ENCODE measurements at regions not wholly inside any gene's neighbourhood (a gene's known extent, or its start where the extent isn't known, plus 50 kb on each side); places are given as distances from the start of the nearest gene placed in this dataset.
"Not testable (repeated sequence)": the region's sequence is repeated elsewhere in the genome, so short reads cannot be mapped to it uniquely, and the experiment has no call there.

DNA sequence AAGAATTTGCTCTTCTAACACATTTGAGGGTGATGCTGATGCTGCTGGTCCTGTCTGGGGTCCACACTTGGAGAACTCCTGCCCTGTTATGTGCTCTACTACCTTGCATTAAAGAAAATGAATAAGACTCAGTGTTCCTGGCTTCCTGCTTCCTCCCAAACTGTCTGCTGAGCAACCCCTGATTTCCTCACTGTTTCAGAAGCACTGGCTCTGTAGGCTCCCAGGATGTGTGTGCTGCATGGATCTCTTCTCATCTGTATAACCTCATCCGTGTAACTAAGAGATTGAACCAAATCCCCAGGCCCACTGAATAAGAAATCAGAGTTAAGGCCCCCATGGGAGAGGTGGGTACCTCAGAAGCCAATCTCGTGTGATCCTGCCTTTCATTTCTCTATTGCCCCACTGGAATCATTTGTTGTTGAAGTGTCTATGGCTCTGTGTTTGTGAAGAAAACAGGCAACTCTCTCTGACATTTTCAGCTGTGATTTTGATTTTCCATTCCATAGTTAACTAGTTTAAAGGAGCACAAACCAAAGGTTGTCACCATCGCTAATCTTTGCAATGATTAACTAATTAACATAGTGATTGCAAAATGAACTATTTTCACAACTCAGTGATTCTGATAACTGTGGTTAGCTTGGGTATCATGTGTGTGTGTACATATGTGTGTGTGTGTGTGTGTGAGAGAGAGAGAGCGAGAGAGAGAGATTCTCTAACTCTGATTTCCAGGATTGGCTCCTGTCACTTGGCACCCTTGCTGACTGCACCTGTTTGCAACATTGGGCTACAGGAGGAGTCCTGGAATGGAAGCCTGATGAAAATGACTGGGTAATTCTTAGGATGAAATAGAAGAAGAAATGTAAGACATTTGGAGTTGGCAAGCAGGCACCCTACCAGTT lies 196.2 kb downstream of the SLC38A4 start:
- WGBS (ENCODE audit: insufficient coverage), result 100% methylated on average over 1 of the region's 4 CpGs
- ChIA-PET CTCF (no interaction called here), POLR2A (no interaction called here)
- H3K4me1 ChIP-seq (ENCODE audit: control extremely low read depth in 1 of 4, control insufficient read depth in 4 of 4, insufficient read depth in 4 of 4, low read length in 3 of 4), result no peaks in the 10 kb centered on the region
- DNase-seq, result no peak
- peaks cover 0 to 9% (median 0%) of the 10 kb centered on the region in 5 experiments for H3K9me3 ChIP-seq (ENCODE audit: control extremely low read depth in 1 of 5, control insufficient read depth in 4 of 5, insufficient read depth in 2 of 5, low read depth in 1 of 5, low read length in 4 of 5)
- H3K27ac ChIP-seq (ENCODE audit: insufficient read depth in 1 of 2, low read depth in 1 of 2, low read length in 2 of 2, poor library complexity in 1 of 2, severe bottlenecking in 2 of 2), result no peak overlapping the region
- no peak overlapping the region for H3K4me3 ChIP-seq (ENCODE audit: control insufficient read depth in 1 of 7, extremely low read depth in 1 of 7, insufficient read depth in 4 of 7, low read depth in 2 of 7, low read length in 6 of 7)
- H3K27me3 ChIP-seq (replicated peaks in 2 of 5; ENCODE audit: control insufficient read depth in 4 of 5, insufficient read depth in 5 of 5, low read length in 4 of 5), result no peaks in the 10 kb centered on the region
- H3K36me3 ChIP-seq (ENCODE audit: control insufficient read depth in 4 of 4, insufficient read depth in 4 of 4, low read length in 3 of 4), result peaks cover 0 to 3% (median 0%) of the 10 kb centered on the region in 4 experiments

DNA sequence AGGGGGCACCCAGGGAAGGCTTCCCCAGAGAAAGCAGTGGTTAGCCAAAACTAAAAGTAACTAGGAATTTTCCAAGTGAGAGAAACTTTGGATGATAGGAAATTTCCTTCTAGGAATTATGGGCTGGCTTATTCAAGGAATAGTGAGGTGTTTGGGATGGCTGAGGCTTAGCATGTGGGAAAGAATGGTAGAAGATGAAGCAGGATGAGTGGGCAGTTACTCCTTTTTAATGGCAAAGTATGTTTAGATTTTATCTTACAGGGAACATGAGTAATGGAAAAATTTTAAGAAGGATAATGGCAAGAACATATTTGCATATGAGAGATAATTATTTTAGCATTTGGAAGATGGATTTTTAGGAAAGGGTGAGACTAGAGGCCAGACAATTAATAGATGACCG lies 197.6 kb downstream of the SLC38A4 start:
- WGBS (ENCODE audit: insufficient coverage), result 100% methylated on average over 1 of the region's 1 CpG

GRCh38 chr12:46627686-46628085 lies 198.1 kb downstream of the SLC38A4 start:
- Histone ChIP-seq H3K36me3 (ENCODE audit: control insufficient read depth in 4 of 4, insufficient read depth in 4 of 4, low read length in 3 of 4) (no peaks in the 10 kb centered on the region), H3K9me3 (ENCODE audit: control extremely low read depth in 1 of 5, control insufficient read depth in 4 of 5, insufficient read depth in 2 of 5, low read depth in 1 of 5, low read length in 4 of 5) (peaks cover 0 to 4% (median 0%) of the 10 kb centered on the region in 5 experiments), H3K4me3 (ENCODE audit: control insufficient read depth in 1 of 7, extremely low read depth in 1 of 7, insufficient read depth in 4 of 7, low read depth in 2 of 7, low read length in 6 of 7) (no peak overlapping the region), H3K27me3 (replicated peaks in 2 of 5; ENCODE audit: control insufficient read depth in 4 of 5, insufficient read depth in 5 of 5, low read length in 4 of 5) (no peaks in the 10 kb centered on the region), H3K27ac (ENCODE audit: insufficient read depth in 1 of 2, low read depth in 1 of 2, low read length in 2 of 2, poor library complexity in 1 of 2, severe bottlenecking in 2 of 2) (no peak overlapping the region), H3K4me1 (ENCODE audit: control extremely low read depth in 1 of 4, control insufficient read depth in 4 of 4, insufficient read depth in 4 of 4, low read length in 3 of 4) (no peaks in the 10 kb centered on the region)
- no peak for DNase-seq
- ChIA-PET POLR2A (no interaction called here), CTCF (no interaction called here)
- 100% methylated on average over 2 of the region's 3 CpGs for WGBS (ENCODE audit: insufficient coverage)

More for the DNA sequence above, 197.6 kb downstream of the SLC38A4 start:
- ChIA-PET POLR2A (no interaction called here), CTCF (no interaction called here)
- DNase-seq, result no peak
- Histone ChIP-seq H3K36me3 (ENCODE audit: control insufficient read depth in 4 of 4, insufficient read depth in 4 of 4, low read length in 3 of 4) (no peaks in the 10 kb centered on the region), H3K27ac (ENCODE audit: insufficient read depth in 1 of 2, low read depth in 1 of 2, low read length in 2 of 2, poor library complexity in 1 of 2, severe bottlenecking in 2 of 2) (no peak overlapping the region), H3K27me3 (replicated peaks in 2 of 5; ENCODE audit: control insufficient read depth in 4 of 5, insufficient read depth in 5 of 5, low read length in 4 of 5) (no peaks in the 10 kb centered on the region), H3K4me3 (ENCODE audit: control insufficient read depth in 1 of 7, extremely low read depth in 1 of 7, insufficient read depth in 4 of 7, low read depth in 2 of 7, low read length in 6 of 7) (no peak overlapping the region), H3K4me1 (ENCODE audit: control extremely low read depth in 1 of 4, control insufficient read depth in 4 of 4, insufficient read depth in 4 of 4, low read length in 3 of 4) (no peaks in the 10 kb centered on the region), H3K9me3 (ENCODE audit: control extremely low read depth in 1 of 5, control insufficient read depth in 4 of 5, insufficient read depth in 2 of 5, low read depth in 1 of 5, low read length in 4 of 5) (peaks cover 0 to 5% (median 0%) of the 10 kb centered on the region in 5 experiments)

GRCh38 chr12:46619474-46619873 lies 206.3 kb downstream of the SLC38A4 start:
- DNase-seq; POLR2A ChIA-PET; H3K36me3 ChIP-seq (ENCODE audit: control insufficient read depth in 4 of 4, insufficient read depth in 4 of 4, low read length in 3 of 4); H3K27me3 ChIP-seq (replicated peaks in 2 of 5; ENCODE audit: control insufficient read depth in 4 of 5, insufficient read depth in 5 of 5, low read length in 4 of 5); H3K27ac ChIP-seq (ENCODE audit: insufficient read depth in 1 of 2, low read depth in 1 of 2, low read length in 2 of 2, poor library complexity in 1 of 2, severe bottlenecking in 2 of 2); H3K4me3 ChIP-seq (ENCODE audit: control insufficient read depth in 1 of 7, extremely low read depth in 1 of 7, insufficient read depth in 4 of 7, low read depth in 2 of 7, low read length in 6 of 7); H3K4me1 ChIP-seq (ENCODE audit: control extremely low read depth in 1 of 4, control insufficient read depth in 4 of 4, insufficient read depth in 4 of 4, low read length in 3 of 4); CTCF ChIA-PET: not testable (repeated sequence)
- peaks cover 0 to 12% (median 4%) of the 10 kb centered on the region in 5 experiments for H3K9me3 ChIP-seq (ENCODE audit: control extremely low read depth in 1 of 5, control insufficient read depth in 4 of 5, insufficient read depth in 2 of 5, low read depth in 1 of 5, low read length in 4 of 5)
- no CpG with 5 or more reads among the region's 5 CpGs for WGBS (ENCODE audit: insufficient coverage)

DNA sequence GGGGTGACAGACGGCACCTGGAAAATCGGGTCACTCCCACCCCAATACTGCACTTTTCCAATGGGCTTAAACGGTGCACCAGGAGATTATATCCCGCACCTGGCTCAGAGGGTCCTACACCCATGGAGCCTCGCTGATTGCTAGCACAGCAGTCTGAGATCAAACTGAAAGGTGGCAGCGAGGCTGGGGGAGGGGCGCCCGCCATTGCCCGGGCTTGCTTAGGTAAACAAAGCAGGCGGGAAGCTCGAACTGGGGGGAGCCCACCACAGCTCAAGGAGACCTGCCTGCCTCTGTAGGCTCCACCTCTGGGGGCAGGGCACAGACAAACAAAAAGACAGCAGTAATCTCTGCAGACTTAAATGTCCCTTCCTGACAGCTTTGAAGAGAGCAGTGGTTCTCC lies 208.1 kb downstream of the SLC38A4 start:
- H3K4me1 ChIP-seq (ENCODE audit: control extremely low read depth in 1 of 4, control insufficient read depth in 4 of 4, insufficient read depth in 4 of 4, low read length in 3 of 4); DNase-seq; H3K4me3 ChIP-seq (ENCODE audit: control insufficient read depth in 1 of 7, extremely low read depth in 1 of 7, insufficient read depth in 4 of 7, low read depth in 2 of 7, low read length in 6 of 7); POLR2A ChIA-PET; CTCF ChIA-PET; H3K27ac ChIP-seq (ENCODE audit: insufficient read depth in 1 of 2, low read depth in 1 of 2, low read length in 2 of 2, poor library complexity in 1 of 2, severe bottlenecking in 2 of 2); H3K36me3 ChIP-seq (ENCODE audit: control insufficient read depth in 4 of 4, insufficient read depth in 4 of 4, low read length in 3 of 4); H3K27me3 ChIP-seq (replicated peaks in 2 of 5; ENCODE audit: control insufficient read depth in 4 of 5, insufficient read depth in 5 of 5, low read length in 4 of 5): not testable (repeated sequence)
- 95% methylated on average over 7 of the region's 11 CpGs for WGBS (ENCODE audit: insufficient coverage)
- peaks cover 0 to 12% (median 4%) of the 10 kb centered on the region in 5 experiments for H3K9me3 ChIP-seq (ENCODE audit: control extremely low read depth in 1 of 5, control insufficient read depth in 4 of 5, insufficient read depth in 2 of 5, low read depth in 1 of 5, low read length in 4 of 5)

DNA sequence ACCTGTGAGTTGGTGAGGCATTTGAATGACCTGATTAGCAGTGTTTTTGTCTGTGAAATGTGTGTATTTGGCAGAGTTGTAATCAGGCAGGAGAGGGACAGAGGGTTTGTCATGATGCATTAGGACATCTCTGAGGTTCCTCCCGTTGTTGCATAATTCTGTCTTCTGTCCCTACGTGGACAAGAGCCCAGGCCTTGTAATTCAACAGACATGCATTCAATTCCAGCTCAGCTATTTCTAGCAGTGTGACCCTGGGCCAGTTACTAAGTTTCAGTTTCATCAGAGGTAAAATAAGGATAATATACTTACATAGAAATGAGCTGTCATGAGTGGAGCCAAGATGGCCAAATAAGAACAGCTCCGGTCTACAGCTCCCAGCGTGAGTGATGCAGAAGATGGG lies 208.6 kb downstream of the SLC38A4 start:
- Histone ChIP-seq H3K27me3 (replicated peaks in 2 of 5; ENCODE audit: control insufficient read depth in 4 of 5, insufficient read depth in 5 of 5, low read length in 4 of 5) (no peaks in the 10 kb centered on the region), H3K36me3 (ENCODE audit: control insufficient read depth in 4 of 4, insufficient read depth in 4 of 4, low read length in 3 of 4) (peaks cover 0 to 6% (median 2%) of the 10 kb centered on the region in 4 experiments), H3K9me3 (ENCODE audit: control extremely low read depth in 1 of 5, control insufficient read depth in 4 of 5, insufficient read depth in 2 of 5, low read depth in 1 of 5, low read length in 4 of 5) (peaks cover 0 to 12% (median 4%) of the 10 kb centered on the region in 5 experiments), H3K4me1 (ENCODE audit: control extremely low read depth in 1 of 4, control insufficient read depth in 4 of 4, insufficient read depth in 4 of 4, low read length in 3 of 4) (no peaks in the 10 kb centered on the region), H3K4me3 (ENCODE audit: control insufficient read depth in 1 of 7, extremely low read depth in 1 of 7, insufficient read depth in 4 of 7, low read depth in 2 of 7, low read length in 6 of 7) (no peak overlapping the region), H3K27ac (ENCODE audit: insufficient read depth in 1 of 2, low read depth in 1 of 2, low read length in 2 of 2, poor library complexity in 1 of 2, severe bottlenecking in 2 of 2) (no peak overlapping the region)
- 92% methylated on average over 2 of the region's 4 CpGs for WGBS (ENCODE audit: insufficient coverage)
- DNase-seq, result no peak
- ChIA-PET CTCF (no interaction called here), POLR2A (no interaction called here)

- POLR2A ChIA-PET, result no interaction called here
- CTCF ChIA-PET, result no interaction called here
- WGBS (ENCODE audit: insufficient coverage), result 100% methylated on average over 3 of the region's 3 CpGs
Observed at GRCh38 chr12:46610754-46611153, 215.0 kb downstream of the SLC38A4 start.

More at GRCh38 chr12:46610754-46611153, 215.0 kb downstream of the SLC38A4 start:
- no peak for DNase-seq
- H3K9me3 ChIP-seq (ENCODE audit: control extremely low read depth in 1 of 5, control insufficient read depth in 4 of 5, insufficient read depth in 2 of 5, low read depth in 1 of 5, low read length in 4 of 5), result peaks cover 0 to 2% (median 0%) of the 10 kb centered on the region in 5 experiments
- no peak overlapping the region for H3K27ac ChIP-seq (ENCODE audit: insufficient read depth in 1 of 2, low read depth in 1 of 2, low read length in 2 of 2, poor library complexity in 1 of 2, severe bottlenecking in 2 of 2)
- H3K4me3 ChIP-seq (ENCODE audit: control insufficient read depth in 1 of 7, extremely low read depth in 1 of 7, insufficient read depth in 4 of 7, low read depth in 2 of 7, low read length in 6 of 7), result no peak overlapping the region
- peaks cover 6 to 17% (median 13%) of the 10 kb centered on the region in 4 experiments for H3K4me1 ChIP-seq (ENCODE audit: control extremely low read depth in 1 of 4, control insufficient read depth in 4 of 4, insufficient read depth in 4 of 4, low read length in 3 of 4)
- no peaks in the 10 kb centered on the region for H3K27me3 ChIP-seq (replicated peaks in 2 of 5; ENCODE audit: control insufficient read depth in 4 of 5, insufficient read depth in 5 of 5, low read length in 4 of 5)
- peaks cover 0 to 1% (median 0%) of the 10 kb centered on the region in 4 experiments for H3K36me3 ChIP-seq (ENCODE audit: control insufficient read depth in 4 of 4, insufficient read depth in 4 of 4, low read length in 3 of 4)
